NCI-H748 treated with DMSO at 0.1 percent for 48 hours (cell line): ENCODE measurements at regions not wholly inside any gene's neighbourhood (a gene's known extent, or its start where the extent isn't known, plus 50 kb on each side); places are given as distances from the start of the nearest gene placed in this dataset.
A peak's percentile ranks its signal among the peaks of the same experiment; 100 is the strongest.

Source experiments
- DNase-seq: peaks from one replicate; lab custom pipeline; 2025; lab: John Stamatoyannopoulos, UW

DNA sequence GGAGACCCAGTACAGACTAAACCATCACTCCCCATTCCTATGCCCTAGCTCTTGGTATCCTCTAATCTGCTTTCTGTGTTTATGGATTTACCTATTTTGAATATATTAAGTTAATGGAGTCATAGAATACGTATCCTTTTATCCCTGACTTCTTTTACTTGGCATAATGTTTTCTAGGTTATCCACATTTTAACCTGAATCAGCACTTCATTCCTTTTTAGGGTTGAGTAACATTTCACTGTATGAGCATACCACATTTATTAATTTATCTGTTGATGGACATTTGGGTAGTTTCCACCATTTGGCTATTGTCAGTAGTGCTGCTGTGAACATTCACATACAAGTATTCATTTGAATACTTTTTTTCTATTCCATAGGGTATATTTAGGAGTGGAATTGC is 157.3 kb upstream of the CTNNA2 start:
- DNase-seq: no peak

DNA sequence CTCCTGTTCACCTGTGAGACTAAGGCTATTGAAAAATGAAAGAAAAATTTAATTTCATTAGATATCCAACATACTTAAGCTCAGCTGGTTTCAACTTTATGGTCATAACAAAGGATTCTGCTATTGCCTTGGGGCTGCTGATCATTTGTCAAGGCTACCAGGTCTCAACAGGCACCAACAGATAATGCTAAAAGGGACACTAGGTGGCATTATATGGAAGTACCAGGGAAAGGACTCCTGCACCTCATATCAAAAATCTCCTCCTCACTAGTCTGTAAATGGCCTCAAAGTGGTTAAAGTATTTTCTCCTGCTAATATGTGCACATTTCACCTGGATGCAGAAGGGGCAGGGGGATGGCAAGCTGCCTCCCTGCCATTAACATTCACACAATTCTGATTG is 167.9 kb upstream of the REG3A start:
- DNase-seq: no peak

DNA sequence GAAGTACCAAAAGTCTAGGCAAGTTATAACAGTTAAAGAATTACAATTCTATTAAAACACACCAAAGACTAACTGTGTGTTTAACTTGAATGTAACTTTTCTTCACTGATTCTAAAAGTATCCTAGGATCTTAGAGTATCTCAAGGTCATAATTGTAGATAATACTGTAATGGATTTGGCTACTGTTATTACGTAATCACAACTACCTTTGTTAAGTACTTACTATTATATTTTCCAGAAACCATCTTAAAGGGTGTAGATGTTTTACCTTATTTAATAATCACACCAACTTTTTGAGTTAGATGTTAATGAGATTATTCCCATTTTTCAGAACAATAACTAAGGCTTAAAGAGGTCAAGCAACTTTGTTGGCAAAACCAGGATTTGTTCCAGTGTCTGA is 161.3 kb upstream of the REG3A start:
- no peak for DNase-seq

DNA sequence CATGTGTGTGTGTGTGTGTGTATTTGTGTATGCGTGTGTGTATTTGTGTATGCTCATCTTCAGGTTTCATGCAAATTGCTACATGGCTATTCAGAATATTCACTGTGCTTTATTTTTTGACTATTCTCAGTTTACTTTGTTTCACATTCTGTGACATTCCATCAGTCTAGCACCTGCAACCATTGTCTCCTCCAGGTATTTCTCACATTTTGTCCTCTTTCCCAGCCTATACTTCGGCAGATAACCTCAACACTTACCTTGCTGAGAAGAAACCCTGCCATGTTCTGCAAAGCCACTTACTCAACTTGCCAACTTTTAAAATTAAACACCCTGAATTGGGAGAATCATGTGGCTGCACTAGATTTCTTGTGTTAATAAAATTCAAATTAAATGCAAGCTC is 135.4 kb upstream of the REG3A start:
- DNase-seq: no peak

DNA sequence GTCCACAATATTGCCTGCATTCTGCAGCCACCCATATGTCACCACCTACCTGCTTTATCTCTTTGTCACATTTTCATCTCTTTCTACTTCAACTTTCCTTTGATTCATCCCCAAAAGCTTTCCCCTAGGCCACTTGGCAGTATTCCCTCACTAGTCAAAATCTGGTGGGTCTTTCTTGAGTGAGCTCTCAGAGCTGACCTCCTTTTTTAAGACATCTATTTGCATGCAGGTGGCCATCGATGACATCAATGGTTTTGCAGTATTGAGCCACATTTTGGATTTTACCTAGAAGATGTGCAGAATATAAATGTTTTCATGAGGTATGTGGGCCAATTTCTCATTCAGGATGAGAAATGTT is 133.4 kb upstream of the REG3A start:
- no peak for DNase-seq

DNA sequence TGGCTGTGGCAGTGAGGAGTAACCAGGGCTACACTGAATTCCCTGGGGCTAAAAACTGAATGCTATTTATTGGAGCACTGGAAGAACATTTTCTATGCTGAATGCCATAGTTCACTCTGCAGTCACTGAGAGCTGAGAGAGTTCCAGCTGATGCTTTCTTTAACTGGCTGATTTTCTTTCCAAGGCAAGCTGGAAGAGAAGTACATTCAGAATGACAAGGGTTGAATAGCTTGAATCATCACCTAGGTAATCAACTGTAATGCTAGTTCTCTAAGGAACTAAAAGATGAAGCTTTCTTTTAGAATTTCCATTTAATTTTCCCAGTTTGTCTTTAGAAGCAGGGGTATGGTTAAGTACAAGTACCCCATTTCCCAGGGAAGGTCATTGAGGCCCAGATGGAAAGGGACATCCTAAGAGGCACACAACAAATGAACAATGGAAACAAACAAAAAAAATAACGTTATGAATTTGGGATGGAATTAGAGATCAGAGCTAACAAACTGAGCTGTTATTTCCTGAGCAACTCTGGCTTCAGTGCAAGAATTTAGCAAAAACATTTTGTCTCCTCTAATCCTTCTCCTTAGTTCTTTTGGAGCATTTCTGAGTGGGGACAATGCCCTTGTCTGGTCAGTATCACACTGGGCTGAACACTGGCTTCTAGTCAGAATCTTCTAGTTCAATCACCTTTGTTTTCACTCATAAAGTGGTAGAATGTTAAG is 132.8 kb upstream of the REG3A start:
- DNase-seq: no peak

DNA sequence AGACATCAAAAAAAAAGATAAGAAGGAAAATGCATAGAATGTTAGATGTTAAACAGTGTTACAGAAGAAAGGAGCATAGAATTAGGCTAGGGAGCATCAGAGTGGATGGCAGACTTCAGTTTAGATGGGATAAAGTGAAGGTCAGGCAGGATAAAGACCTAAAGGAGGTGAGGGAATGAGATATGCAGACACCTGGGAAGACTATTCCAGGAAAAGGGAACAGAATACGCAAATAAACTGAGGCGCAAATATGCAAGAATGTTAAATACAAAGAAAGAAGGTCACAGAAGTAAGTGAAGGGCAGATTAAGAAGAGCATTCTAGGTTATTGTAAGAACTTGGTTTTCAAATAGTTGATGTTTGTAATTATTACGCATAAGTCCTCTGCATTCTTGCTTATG is 116.3 kb upstream of the REG3A start:
- DNase-seq: no peak

DNA sequence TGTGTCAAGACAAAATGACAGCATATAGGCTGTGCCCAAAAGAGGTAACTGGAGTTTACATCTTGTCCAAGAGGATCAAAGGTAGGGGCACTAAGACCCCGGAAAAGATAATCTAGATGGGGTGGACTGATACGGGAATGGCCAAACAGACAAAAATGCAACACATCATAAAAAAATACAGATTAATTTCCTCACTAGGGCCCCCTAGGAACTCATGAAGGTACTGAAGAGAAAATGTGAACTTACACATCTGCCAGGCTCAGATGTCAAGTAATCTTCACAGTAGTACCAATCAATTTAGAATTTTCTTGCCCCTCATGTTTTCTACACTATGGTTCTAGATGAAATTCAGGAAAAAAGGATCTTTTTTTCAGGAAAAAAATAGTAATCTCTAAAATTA is 115.6 kb upstream of the REG3A start:
- DNase-seq: no peak

DNA sequence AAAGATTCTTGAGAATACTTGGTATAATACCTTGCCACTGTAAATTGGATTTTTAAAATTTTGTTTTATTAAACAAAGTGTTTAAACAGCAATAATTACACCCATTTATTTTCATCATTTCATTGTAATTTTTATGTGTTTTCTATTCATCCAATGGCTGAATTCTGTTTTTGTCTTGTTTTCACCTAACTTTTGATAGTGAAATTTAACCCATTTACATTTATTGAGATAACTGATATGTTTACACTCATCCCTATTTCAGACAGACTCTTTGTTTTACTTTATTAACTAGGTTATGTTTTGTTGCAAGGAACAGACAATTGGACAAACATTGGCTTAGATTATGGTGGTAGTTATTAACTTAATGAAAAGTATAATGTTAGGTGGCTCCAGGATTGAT is 113.1 kb upstream of the REG3A start:
- no peak for DNase-seq

DNA sequence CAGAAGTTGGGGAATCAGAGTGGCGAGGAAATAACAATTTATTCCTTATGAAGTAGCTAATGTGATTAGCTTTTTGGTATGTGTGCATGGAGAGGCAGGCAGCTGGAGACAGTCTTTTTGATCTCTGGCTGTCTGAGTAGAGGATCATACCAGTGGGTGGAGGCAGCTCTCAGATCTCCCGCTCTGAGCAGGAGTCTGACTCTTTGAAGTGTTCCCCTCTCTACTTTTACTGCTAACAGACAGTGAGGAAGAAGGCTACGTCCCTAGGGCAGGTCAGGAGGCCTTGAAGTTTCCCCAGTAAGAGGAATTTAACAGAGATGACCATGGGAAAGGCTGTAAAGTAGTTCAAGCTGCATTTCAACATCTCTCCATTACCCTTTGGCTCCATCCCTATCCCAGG is 111.9 kb upstream of the REG3A start:
- DNase-seq: no peak

GRCh38 chr2:79260848-79261247 is 101.3 kb upstream of the REG3A start:
- DNase-seq: no peak

GRCh38 chr2:79259959-79260358 is 100.4 kb upstream of the REG3A start:
- no peak for DNase-seq

- no peak for DNase-seq
Measured at GRCh38 chr2:79259296-79259695, 99.7 kb upstream of the REG3A start.

- no peak for DNase-seq
Measured at GRCh38 chr2:79253243-79253774, 93.8 kb upstream of the REG3A start.

DNA sequence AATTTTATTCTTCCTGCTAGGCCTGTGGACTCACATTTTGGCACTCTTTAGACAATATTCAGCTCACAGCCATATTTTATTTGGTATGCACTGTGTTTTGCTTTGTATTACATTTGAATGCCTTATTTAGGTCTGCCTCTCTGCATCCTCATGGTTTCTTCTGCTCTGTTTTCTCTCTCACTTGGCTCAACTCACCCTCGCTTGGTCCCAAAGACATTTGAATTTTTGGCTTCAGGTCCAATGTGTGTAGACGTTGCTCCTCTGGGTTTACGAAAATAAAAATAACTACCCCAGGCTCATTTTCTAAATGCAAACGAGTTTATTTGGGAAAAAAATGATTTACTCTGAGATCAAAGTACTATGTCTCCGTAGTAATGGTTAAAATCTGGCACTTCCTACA is 91.1 kb upstream of the REG3A start:
- no peak for DNase-seq

- DNase-seq: no peak
Measured at GRCh38 chr2:79248776-79249175, 89.2 kb upstream of the REG3A start.

DNA sequence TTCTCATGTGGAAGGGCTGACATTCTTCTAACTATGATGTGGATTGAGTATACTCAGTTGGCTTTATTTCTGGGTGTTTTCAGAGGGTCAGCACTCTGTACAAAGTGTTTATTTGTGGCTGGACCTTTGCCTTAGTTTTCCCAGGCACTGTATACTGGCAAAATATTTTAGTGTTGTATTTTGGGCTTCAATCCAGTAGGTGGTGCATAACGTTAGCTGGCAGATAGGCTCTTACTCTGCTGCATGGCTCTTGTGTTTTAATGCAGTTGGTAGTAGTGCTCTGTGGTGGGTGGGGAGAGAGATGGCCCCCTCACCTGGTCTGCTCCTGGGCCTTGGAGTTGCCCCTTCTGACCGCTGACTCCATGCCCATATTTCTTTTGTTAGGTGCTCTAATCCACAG is 75.6 kb upstream of the REG3A start:
- no peak for DNase-seq

DNA sequence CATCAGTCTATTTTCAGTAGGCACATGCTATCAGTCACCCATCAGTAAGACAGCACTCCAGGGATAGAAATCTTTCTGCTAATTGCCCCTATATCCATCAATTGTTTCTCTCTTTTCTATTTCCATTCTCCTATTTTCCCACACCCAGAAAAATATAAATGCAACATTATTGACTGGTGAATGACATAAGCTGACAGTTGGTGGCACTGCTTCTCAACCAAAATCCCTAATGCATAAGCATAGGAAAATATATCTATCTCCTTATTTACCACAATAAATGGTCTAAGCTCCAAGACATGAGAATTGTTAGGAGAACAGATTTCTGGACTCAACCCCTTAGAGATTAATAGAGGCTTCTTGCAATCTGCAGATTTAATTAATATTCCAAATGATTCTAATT is 64.0 kb upstream of the REG3A start:
- peak; percentile 21 for DNase-seq

DNA sequence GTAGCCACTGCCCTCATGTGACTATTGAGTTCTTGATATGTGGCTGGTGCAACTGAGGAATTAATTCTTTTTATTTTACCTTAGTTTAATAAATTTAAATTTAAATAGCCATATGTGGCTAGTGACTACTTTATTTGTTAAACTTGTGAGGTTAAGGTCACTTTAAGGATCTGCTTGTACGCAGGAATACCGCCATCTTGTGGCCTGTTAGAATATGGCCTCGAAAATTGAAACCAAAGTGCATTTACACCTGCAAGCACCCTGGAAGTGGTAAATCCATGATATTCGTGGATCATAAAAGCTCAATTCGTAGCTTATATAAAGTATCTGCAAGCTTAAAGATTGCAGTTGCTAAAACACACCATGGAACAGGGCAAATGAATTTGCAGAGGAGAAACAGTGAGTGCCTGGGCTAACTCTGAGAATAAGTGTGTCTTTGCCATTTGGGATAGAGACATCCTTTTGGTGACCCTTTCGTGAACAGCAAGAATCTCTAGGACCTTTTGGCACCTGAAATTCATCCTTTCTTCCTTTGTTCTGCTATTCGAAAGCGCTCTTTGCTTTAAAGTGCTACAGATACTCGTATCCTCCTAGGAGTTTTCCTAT is 59.9 kb upstream of the REG3A start:
- peak; percentile 35 for DNase-seq

GRCh38 chr2:79210274-79210917 is 50.8 kb upstream of the REG3A start:
- no peak for DNase-seq
